ENCODE measurements at regions not wholly inside any gene's neighbourhood (a gene's known extent, or its start where the extent isn't known, plus 50 kb on each side); places are given as distances from the start of the nearest gene placed in this dataset.

DNA sequence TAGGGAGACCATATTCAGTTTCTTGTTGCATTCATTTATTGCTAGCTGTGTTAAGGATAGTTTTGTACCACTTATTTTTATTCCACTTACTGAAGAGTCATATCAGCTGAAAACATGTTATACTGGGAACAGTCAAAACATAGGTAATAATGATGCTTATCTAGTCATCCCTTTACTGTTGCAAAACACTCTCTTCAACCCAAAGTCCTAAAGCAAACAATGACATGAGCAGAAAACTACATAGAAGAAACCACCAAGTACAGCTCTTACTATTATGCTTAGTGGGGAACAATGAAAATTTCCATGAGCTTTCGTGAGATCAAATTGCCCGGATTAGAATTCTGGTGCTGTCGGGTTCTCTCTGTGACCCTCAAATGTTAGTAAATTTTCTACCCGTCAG lies 681.4 kb downstream of the NR2F1-AS1 start:
- Mint-ChIP-seq H3K27me3 (ENCODE audit: unreplicated experiment) (no peaks in the 10 kb centered on the region), H3K4me3 (ENCODE audit: low read depth, unreplicated experiment) (no peak overlapping the region), H3K36me3 (ENCODE audit: insufficient read depth, unreplicated experiment) (no peaks in the 10 kb centered on the region), H3K27ac (ENCODE audit: unreplicated experiment) (no peak overlapping the region), H3K9me3 (ENCODE audit: low read depth, unreplicated experiment) (no peaks in the 10 kb centered on the region), H3K4me1 (ENCODE audit: low read depth, unreplicated experiment) (no peaks in the 10 kb centered on the region)
- CTCF ChIA-PET: no interaction called here
- intact Hi-C loops (cut with micrococcal nuclease; ENCODE audit: unreplicated experiment): no loop called here
- no peak for DNase-seq
- no TSS peak for BruUV-seq (replicated peaks)
- TF ChIP-seq, protein P1, sequence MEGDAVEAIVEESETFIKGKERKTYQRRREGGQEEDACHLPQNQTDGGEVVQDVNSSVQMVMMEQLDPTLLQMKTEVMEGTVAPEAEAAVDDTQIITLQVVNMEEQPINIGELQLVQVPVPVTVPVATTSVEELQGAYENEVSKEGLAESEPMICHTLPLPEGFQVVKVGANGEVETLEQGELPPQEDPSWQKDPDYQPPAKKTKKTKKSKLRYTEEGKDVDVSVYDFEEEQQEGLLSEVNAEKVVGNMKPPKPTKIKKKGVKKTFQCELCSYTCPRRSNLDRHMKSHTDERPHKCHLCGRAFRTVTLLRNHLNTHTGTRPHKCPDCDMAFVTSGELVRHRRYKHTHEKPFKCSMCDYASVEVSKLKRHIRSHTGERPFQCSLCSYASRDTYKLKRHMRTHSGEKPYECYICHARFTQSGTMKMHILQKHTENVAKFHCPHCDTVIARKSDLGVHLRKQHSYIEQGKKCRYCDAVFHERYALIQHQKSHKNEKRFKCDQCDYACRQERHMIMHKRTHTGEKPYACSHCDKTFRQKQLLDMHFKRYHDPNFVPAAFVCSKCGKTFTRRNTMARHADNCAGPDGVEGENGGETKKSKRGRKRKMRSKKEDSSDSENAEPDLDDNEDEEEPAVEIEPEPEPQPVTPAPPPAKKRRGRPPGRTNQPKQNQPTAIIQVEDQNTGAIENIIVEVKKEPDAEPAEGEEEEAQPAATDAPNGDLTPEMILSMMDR (IDR thresholded peaks at IDR 0.05; ENCODE audit: unreplicated experiment): no peak

DNA sequence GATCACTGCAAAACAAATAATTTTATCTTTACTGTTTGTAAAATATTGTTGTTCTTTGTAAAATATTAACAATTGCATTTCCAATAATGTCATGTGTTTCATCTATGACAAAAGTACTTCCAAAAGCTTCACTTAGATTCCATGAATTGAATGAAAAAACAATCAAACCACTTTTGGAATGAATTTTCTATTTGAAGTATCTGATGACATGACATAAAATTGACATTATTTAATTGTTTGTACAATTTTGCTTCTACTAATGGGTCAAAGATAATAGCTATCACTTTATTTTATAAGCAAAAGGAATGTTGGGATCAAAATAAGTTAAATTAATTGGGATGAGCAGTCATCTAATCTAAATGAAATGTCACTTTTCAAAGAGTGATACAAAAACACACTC lies 684.3 kb downstream of the NR2F1-AS1 start:
- no peak overlapping the region for H3K27ac Mint-ChIP-seq (ENCODE audit: unreplicated experiment)
- BruUV-seq (replicated peaks): no TSS peak
- no peaks in the 10 kb centered on the region for H3K9me3 Mint-ChIP-seq (ENCODE audit: low read depth, unreplicated experiment)

DNA sequence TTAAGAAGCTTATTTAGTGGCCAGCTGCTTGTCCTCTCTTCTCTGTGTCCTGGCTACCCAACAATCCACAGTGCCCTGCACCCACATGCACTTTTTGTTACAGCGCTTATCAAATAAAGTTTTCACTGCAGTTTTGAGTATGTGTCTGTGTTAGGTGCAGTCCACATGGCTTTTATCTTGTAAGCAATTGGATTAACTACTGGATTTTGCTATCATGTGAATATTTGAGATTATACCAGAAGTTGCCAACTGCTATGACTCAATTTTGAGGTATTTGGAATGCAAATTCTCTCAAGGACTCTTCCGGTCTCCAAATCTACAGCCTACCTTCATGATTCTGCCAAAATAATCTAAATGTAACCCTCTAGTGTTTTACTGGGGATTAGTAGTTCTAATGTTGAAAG lies 690.2 kb downstream of the NR2F1-AS1 start:
- CTCF ChIA-PET: no interaction called here
- Mint-ChIP-seq H3K36me3 (ENCODE audit: insufficient read depth, unreplicated experiment) (no peaks in the 10 kb centered on the region), H3K27ac (ENCODE audit: unreplicated experiment) (no peak overlapping the region), H3K9me3 (ENCODE audit: low read depth, unreplicated experiment) (peaks cover 9% of the 10 kb centered on the region), H3K27me3 (ENCODE audit: unreplicated experiment) (no peaks in the 10 kb centered on the region), H3K4me1 (ENCODE audit: low read depth, unreplicated experiment) (peaks cover 12% of the 10 kb centered on the region), H3K4me3 (ENCODE audit: low read depth, unreplicated experiment) (no peak overlapping the region)
- TF ChIP-seq, protein P1 (IDR thresholded peaks at IDR 0.05; ENCODE audit: unreplicated experiment): no peak
- no TSS peak for BruUV-seq (replicated peaks)
- intact Hi-C loops (cut with micrococcal nuclease; ENCODE audit: unreplicated experiment): no loop called here
- DNase-seq: no peak

More for the DNA sequence above, 684.3 kb downstream of the NR2F1-AS1 start:
- CTCF ChIA-PET: no interaction called here
- H3K4me1 Mint-ChIP-seq (ENCODE audit: low read depth, unreplicated experiment): peaks cover 1% of the 10 kb centered on the region
- no peaks in the 10 kb centered on the region for H3K36me3 Mint-ChIP-seq (ENCODE audit: insufficient read depth, unreplicated experiment)
- no peak overlapping the region for H3K4me3 Mint-ChIP-seq (ENCODE audit: low read depth, unreplicated experiment)
- intact Hi-C loops (cut with micrococcal nuclease; ENCODE audit: unreplicated experiment): no loop called here
- no peaks in the 10 kb centered on the region for H3K27me3 Mint-ChIP-seq (ENCODE audit: unreplicated experiment)
- TF ChIP-seq, protein P1 (IDR thresholded peaks at IDR 0.05; ENCODE audit: unreplicated experiment): no peak
- no peak for DNase-seq

DNA sequence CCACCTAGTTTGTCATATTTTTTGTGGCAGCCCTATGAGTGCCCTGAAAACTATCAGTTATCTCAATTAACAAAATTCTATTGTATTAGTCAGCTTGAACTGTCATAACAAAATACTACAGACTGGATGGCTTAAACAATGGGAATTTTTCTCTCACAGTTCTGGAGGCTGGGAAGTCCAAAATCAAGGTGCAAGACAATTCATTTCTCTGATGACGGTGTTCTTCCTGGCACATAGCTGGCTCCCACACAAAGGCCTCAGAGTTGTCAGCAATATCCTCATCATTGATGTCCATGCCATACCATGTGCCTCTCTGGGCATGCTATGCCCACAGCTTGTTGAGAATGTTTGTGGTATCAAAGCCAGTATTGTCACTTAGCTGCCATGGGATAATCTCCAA lies 691.9 kb downstream of the NR2F1-AS1 start:
- no peak for DNase-seq
- intact Hi-C loops (cut with micrococcal nuclease; ENCODE audit: unreplicated experiment): no loop called here
- CTCF ChIA-PET: no interaction called here
- H3K9me3 Mint-ChIP-seq (ENCODE audit: low read depth, unreplicated experiment): peaks cover 9% of the 10 kb centered on the region
- H3K27me3 Mint-ChIP-seq (ENCODE audit: unreplicated experiment): no peaks in the 10 kb centered on the region
- TF ChIP-seq, protein P1 (IDR thresholded peaks at IDR 0.05; ENCODE audit: unreplicated experiment): no peak
- no peak overlapping the region for H3K27ac Mint-ChIP-seq (ENCODE audit: unreplicated experiment)
- BruUV-seq (replicated peaks): no TSS peak
- no peaks in the 10 kb centered on the region for H3K36me3 Mint-ChIP-seq (ENCODE audit: insufficient read depth, unreplicated experiment)
- H3K4me1 Mint-ChIP-seq (ENCODE audit: low read depth, unreplicated experiment): peaks cover 12% of the 10 kb centered on the region
- H3K4me3 Mint-ChIP-seq (ENCODE audit: low read depth, unreplicated experiment): no peak overlapping the region

DNA sequence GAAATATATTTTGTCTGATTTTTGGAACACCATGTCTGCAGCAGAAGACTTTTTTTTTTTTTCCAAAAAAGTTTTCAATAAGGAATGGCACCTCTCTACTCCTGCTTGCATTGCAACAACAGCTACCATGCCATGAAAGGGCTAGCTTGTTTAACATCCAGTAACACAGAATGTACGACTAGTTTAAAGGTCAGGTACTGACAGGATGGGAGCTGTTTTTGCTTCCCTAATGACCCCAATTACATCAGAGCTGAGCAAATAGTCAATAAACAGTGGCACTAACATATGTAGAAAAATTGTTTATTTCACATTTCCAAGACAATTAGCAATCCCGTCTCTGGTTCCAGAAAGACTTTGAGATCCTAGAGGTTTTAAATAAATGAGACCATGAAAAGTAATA lies 693.8 kb downstream of the NR2F1-AS1 start:
- Mint-ChIP-seq H3K9me3 (ENCODE audit: low read depth, unreplicated experiment) (peaks cover 9% of the 10 kb centered on the region), H3K4me3 (ENCODE audit: low read depth, unreplicated experiment) (no peak overlapping the region), H3K4me1 (ENCODE audit: low read depth, unreplicated experiment) (peaks cover 12% of the 10 kb centered on the region), H3K27me3 (ENCODE audit: unreplicated experiment) (no peaks in the 10 kb centered on the region), H3K36me3 (ENCODE audit: insufficient read depth, unreplicated experiment) (no peaks in the 10 kb centered on the region), H3K27ac (ENCODE audit: unreplicated experiment) (no peak overlapping the region)
- TF ChIP-seq, protein P1 (IDR thresholded peaks at IDR 0.05; ENCODE audit: unreplicated experiment): no peak
- intact Hi-C loops (cut with micrococcal nuclease; ENCODE audit: unreplicated experiment): no loop called here
- DNase-seq: no peak
- no TSS peak for BruUV-seq (replicated peaks)
- CTCF ChIA-PET: no interaction called here
